ENCODE measurements at regions not wholly inside any gene's neighbourhood (a gene's known extent, or its start where the extent isn't known, plus 50 kb on each side); places are given as distances from the start of the nearest gene placed in this dataset.

DNA sequence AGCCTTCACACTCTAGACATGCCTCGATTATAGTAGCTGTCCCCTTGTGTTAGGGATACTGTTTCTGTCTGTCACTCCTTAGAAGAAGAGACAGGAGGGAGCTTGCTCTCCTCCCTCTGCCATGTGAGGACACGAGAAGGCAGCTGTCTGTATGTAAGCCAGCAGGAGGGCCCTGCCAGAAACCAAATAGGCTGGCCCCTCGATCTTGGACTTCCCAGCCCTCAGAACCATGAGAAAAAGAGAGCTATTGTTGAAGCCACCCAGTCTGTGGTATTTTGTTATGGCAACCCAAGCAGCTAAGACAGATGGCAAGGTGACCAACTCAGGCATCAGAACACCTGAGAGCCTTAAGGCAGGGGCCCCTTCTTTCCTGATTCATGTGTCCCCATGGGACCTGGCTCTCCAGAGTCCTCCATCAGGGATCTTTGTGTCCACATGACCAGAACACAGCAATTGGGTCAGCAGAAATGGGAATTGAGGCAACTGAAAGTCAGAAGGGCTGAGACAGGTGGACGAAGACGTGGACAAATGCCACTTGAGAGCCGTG is 65.6 kb upstream of the NPAS1 start:
- peak overlapping the region in 1 of 2 experiments; percentile 12; a peak in 2 of 6 replicates for H3K27ac ChIP-seq
- ChIA-PET CTCF (interaction anchor here (0.5 to 6.6 kb wide), 13 partner anchors 10 to 196 kb away, joined by 3 to 62 read pairs (median 4); partner anchors contain the start of gene SLC1A5), POLR2A (no interaction called here)
- no peak overlapping the region for H3K4me2 ChIP-seq
- peaks cover 63% of the 10 kb centered on the region for H3K4me1 ChIP-seq
- H3K4me3 ChIP-seq, result no peak overlapping the region
- WGBS (ENCODE audit: missing lambda C conversion rate), result 94% methylated on average over 6 of the region's 6 CpGs
- DNase-seq (ENCODE audit: low read depth in 1 of 2, low spot score in 1 of 2) (no peak), FAIRE-seq (no peak), ATAC-seq (no peak)
- H3K9me3 ChIP-seq, result no peaks in the 10 kb centered on the region
- TF ChIP-seq EHMT2 (IDR thresholded peaks at IDR 0.05; ENCODE audit: low read depth), result no peak
- no peak for TF ChIP-seq ELK1 (IDR thresholded peaks at IDR 0.05; ENCODE audit: low read depth, low read length)
- no peak for TF ChIP-seq MAZ (IDR thresholded peaks at IDR 0.05; ENCODE audit: borderline replicate concordance, low read depth, low read length)
- no peak for TF ChIP-seq JUN (IDR thresholded peaks at IDR 0.05)
- no peak for TF ChIP-seq CTCF (IDR thresholded peaks at IDR 0.05)
- TF ChIP-seq HDAC2 (IDR thresholded peaks at IDR 0.05), result no peak
- no peak for TF ChIP-seq ZNF302 (CRISPR knock-in tag; IDR thresholded peaks at IDR 0.05)
- no peak for TF ChIP-seq RNF2 (IDR thresholded peaks at IDR 0.05; ENCODE audit: borderline replicate concordance, low read depth)
- TF ChIP-seq CHD4 (IDR thresholded peaks at IDR 0.05; ENCODE audit: borderline replicate concordance), result no peak

DNA sequence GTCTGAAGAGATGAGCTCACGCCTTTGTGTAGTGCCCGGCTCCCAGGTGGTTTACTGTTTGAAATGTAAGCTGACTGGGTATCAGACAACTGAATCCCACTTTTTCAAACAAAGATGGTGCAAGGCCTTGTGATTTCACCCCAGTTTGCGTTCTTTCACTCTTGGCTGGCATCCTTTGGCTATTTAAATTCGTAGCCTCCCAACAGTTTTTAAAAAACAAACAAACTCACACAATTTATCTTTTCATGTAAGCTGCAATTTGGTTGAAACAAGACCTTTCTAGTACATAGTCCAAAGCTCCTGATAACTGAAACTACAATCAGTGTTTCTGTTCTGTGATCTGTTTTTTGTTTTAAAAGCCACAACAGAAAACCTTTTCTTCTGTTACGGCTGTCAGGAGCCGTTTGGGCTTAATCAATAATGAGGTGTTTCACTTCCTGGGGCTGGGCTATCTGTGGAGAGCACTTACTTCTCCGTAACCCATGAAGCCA is 65.1 kb upstream of the NPAS1 start:
- FAIRE-seq, result no peak
- Histone ChIP-seq H3K4me3 (no peak overlapping the region), H3K27ac (peak overlapping the region in 1 of 2 experiments; percentile 12; a peak in 1 of 6 replicates), H3K9me3 (no peaks in the 10 kb centered on the region), H3K4me1 (peaks cover 61% of the 10 kb centered on the region), H3K4me2 (no peak overlapping the region)
- DNase-seq (ENCODE audit: low read depth in 1 of 2, low spot score in 1 of 2), result no peak
- TF ChIP-seq, protein P1, sequence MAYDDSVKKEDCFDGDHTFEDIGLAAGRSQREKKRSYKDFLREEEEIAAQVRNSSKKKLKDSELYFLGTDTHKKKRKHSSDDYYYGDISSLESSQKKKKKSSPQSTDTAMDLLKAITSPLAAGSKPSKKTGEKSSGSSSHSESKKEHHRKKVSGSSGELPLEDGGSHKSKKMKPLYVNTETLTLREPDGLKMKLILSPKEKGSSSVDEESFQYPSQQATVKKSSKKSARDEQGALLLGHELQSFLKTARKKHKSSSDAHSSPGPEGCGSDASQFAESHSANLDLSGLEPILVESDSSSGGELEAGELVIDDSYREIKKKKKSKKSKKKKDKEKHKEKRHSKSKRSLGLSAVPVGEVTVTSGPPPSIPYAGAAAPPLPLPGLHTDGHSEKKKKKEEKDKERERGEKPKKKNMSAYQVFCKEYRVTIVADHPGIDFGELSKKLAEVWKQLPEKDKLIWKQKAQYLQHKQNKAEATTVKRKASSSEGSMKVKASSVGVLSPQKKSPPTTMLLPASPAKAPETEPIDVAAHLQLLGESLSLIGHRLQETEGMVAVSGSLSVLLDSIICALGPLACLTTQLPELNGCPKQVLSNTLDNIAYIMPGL (CRISPR knock-in tag; IDR thresholded peaks at IDR 0.05; ENCODE audit: borderline replicate concordance), result no peak
- TF ChIP-seq, protein P2, sequence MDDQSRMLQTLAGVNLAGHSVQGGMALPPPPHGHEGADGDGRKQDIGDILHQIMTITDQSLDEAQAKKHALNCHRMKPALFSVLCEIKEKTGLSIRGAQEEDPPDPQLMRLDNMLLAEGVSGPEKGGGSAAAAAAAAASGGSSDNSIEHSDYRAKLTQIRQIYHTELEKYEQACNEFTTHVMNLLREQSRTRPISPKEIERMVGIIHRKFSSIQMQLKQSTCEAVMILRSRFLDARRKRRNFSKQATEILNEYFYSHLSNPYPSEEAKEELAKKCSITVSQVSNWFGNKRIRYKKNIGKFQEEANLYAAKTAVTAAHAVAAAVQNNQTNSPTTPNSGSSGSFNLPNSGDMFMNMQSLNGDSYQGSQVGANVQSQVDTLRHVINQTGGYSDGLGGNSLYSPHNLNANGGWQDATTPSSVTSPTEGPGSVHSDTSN (IDR thresholded peaks at IDR 0.05), result no peak
- TF ChIP-seq, protein P3, sequence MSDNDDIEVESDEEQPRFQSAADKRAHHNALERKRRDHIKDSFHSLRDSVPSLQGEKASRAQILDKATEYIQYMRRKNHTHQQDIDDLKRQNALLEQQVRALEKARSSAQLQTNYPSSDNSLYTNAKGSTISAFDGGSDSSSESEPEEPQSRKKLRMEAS (IDR thresholded peaks at IDR 0.05), result no peak
- TF ChIP-seq, protein P4, sequence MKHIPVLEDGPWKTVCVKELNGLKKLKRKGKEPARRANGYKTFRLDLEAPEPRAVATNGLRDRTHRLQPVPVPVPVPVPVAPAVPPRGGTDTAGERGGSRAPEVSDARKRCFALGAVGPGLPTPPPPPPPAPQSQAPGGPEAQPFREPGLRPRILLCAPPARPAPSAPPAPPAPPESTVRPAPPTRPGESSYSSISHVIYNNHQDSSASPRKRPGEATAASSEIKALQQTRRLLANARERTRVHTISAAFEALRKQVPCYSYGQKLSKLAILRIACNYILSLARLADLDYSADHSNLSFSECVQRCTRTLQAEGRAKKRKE (CRISPR knock-in tag; IDR thresholded peaks at IDR 0.05; ENCODE audit: low read depth), result no peak
- no peak for TF ChIP-seq NPAS2 (CRISPR knock-in tag; IDR thresholded peaks at IDR 0.05; ENCODE audit: borderline replicate concordance)
- TF ChIP-seq, protein P5, sequence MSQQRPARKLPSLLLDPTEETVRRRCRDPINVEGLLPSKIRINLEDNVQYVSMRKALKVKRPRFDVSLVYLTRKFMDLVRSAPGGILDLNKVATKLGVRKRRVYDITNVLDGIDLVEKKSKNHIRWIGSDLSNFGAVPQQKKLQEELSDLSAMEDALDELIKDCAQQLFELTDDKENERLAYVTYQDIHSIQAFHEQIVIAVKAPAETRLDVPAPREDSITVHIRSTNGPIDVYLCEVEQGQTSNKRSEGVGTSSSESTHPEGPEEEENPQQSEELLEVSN (IDR thresholded peaks at IDR 0.05; ENCODE audit: borderline replicate concordance, low read depth), result no peak
- no peak for TF ChIP-seq CHD2 (IDR thresholded peaks at IDR 0.05; ENCODE audit: low read length, partially characterized antibody)
- no peak for TF ChIP-seq SREBF2 (IDR thresholded peaks at IDR 0.05)
- no peak for TF ChIP-seq RFX5 (IDR thresholded peaks at IDR 0.05)
- TF ChIP-seq ZC3H11A (IDR thresholded peaks at IDR 0.05), result no peak
- TF ChIP-seq MAZ (IDR thresholded peaks at IDR 0.05; ENCODE audit: borderline replicate concordance, low read depth, low read length), result no peak
- no peak for TF ChIP-seq GATA3 (IDR thresholded peaks at IDR 0.05; ENCODE audit: borderline replicate concordance)
- no peak for TF ChIP-seq RNF2 (IDR thresholded peaks at IDR 0.05; ENCODE audit: borderline replicate concordance, low read depth)
- TF ChIP-seq, protein P6, sequence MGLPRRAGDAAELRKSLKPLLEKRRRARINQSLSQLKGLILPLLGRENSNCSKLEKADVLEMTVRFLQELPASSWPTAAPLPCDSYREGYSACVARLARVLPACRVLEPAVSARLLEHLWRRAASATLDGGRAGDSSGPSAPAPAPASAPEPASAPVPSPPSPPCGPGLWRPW (IDR thresholded peaks at IDR 0.05), result no peak
- TF ChIP-seq JUNB (IDR thresholded peaks at IDR 0.05), result no peak
- TF ChIP-seq TFCP2L1 (CRISPR knock-in tag; IDR thresholded peaks at IDR 0.05), result no peak
- no peak for TF ChIP-seq FOSL2 (IDR thresholded peaks at IDR 0.05)
- TF ChIP-seq FOSL2 (CRISPR knock-in tag; IDR thresholded peaks at IDR 0.05), result no peak
- TF ChIP-seq MYC (IDR thresholded peaks at IDR 0.05; ENCODE audit: borderline replicate concordance, low read length), result no peak
- no peak for TF ChIP-seq SMC3 (IDR thresholded peaks at IDR 0.05)
- 86% methylated on average over 7 of the region's 7 CpGs for WGBS (ENCODE audit: missing lambda C conversion rate)
- ChIA-PET CTCF (interaction anchor here (0.5 to 6.6 kb wide), 11 partner anchors 11 to 167 kb away, joined by 3 to 62 read pairs (median 4); partner anchors contain the start of gene SLC1A5), POLR2A (interaction anchor here (1.6 kb wide), 1 partner anchor 94 kb away, joined by 3 read pairs; the partner anchor contains the start of gene ARHGAP35)
- no peak for ATAC-seq

All from A549 (cell line).